Neural progenitor cell (in vitro differentiated cells): ENCODE measurements at regions not wholly inside any gene's neighbourhood (a gene's known extent, or its start where the extent isn't known, plus 50 kb on each side); places are given as distances from the start of the nearest gene placed in this dataset.

ENCODE experiments used
- EZH2 ChIP-seq: fragments of 200-600 bp; sonication (generic); IDR thresholded peaks from 2 replicates; pipeline ENCODE4 v1.6.1; 2017; ENCODE audit warnings: antibody characterized with exemption, mild to moderate bottlenecking, moderate library complexity
- EZH2phosphoT487 ChIP-seq: fragments of 200-600 bp; sonication (generic); IDR thresholded peaks from 2 replicates; pipeline ENCODE4 v1.6.1; 2017; ENCODE audit warnings: antibody characterized with exemption
- TF ChIP-seq, protein P1 (sequence below): fragments of 200-600 bp; sonication (generic); IDR thresholded peaks from 2 replicates; pipeline ENCODE4 v1.5.1; 2017; ENCODE audit warnings: antibody characterized with exemption, mild to moderate bottlenecking

DNA sequence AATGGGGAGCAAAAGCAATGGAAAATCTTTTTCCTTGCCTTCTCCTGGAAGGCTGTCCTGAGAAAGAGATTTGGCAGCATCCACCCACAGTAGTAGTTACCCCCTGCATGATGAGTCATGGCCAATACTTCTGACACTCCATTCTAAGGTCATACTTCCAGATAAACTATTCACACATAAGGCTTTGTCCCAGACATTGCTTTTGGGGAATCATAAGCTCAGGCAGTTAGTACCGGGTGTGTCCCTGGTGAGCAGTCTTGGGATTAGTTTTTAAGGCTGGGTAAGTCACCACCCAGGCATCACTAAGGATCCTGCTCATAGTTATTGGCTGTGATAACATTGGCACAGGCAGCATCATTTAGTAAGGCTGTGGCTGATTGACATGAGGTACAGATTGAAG lies 160.6 kb upstream of the GGTLC1 start:
- TF ChIP-seq, protein P1, sequence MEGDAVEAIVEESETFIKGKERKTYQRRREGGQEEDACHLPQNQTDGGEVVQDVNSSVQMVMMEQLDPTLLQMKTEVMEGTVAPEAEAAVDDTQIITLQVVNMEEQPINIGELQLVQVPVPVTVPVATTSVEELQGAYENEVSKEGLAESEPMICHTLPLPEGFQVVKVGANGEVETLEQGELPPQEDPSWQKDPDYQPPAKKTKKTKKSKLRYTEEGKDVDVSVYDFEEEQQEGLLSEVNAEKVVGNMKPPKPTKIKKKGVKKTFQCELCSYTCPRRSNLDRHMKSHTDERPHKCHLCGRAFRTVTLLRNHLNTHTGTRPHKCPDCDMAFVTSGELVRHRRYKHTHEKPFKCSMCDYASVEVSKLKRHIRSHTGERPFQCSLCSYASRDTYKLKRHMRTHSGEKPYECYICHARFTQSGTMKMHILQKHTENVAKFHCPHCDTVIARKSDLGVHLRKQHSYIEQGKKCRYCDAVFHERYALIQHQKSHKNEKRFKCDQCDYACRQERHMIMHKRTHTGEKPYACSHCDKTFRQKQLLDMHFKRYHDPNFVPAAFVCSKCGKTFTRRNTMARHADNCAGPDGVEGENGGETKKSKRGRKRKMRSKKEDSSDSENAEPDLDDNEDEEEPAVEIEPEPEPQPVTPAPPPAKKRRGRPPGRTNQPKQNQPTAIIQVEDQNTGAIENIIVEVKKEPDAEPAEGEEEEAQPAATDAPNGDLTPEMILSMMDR, result no peak
- TF ChIP-seq EZH2 (no peak), EZH2phosphoT487 (no peak)
